ENCODE measurements at regions not wholly inside any gene's neighbourhood (a gene's known extent, or its start where the extent isn't known, plus 50 kb on each side); places are given as distances from the start of the nearest gene placed in this dataset.

DNA sequence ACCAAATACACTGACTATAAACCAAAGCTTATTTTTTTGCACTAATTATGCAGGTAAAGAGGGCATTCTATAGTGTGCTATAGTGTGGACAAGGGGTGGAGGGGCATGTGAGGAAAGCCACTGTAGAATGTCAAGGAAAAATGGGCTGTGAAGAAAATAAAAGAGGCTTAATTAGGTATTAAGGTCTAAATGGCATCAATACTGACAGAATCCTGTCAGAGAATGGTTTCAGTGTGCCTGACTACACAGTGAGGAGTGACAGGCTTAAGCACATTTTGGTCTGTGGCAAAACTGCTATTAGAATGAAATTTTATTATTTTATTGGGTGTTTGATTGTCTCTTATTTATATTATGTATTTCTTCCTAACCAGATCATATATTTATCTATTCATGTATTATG lies 787.6 kb upstream of the CELF4 start:
- H3K9me3 ChIP-seq = no peaks in the 10 kb centered on the region
- no peak for DNase-seq
- H3K4me3 ChIP-seq = no peak overlapping the region
- no peaks in the 10 kb centered on the region for H3K36me3 ChIP-seq
- intact Hi-C loops (cut with DNase I) = no loop called here
- H3K27ac ChIP-seq = no peak overlapping the region
- no peaks in the 10 kb centered on the region for H3K27me3 ChIP-seq
- no peak for ATAC-seq
- no peaks in the 10 kb centered on the region for H3K4me1 ChIP-seq
- TF ChIP-seq, protein P1, sequence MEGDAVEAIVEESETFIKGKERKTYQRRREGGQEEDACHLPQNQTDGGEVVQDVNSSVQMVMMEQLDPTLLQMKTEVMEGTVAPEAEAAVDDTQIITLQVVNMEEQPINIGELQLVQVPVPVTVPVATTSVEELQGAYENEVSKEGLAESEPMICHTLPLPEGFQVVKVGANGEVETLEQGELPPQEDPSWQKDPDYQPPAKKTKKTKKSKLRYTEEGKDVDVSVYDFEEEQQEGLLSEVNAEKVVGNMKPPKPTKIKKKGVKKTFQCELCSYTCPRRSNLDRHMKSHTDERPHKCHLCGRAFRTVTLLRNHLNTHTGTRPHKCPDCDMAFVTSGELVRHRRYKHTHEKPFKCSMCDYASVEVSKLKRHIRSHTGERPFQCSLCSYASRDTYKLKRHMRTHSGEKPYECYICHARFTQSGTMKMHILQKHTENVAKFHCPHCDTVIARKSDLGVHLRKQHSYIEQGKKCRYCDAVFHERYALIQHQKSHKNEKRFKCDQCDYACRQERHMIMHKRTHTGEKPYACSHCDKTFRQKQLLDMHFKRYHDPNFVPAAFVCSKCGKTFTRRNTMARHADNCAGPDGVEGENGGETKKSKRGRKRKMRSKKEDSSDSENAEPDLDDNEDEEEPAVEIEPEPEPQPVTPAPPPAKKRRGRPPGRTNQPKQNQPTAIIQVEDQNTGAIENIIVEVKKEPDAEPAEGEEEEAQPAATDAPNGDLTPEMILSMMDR (IDR thresholded peaks at IDR 0.05) = no peak
- no peak for TF ChIP-seq POLR2A (IDR thresholded peaks at IDR 0.05)

DNA sequence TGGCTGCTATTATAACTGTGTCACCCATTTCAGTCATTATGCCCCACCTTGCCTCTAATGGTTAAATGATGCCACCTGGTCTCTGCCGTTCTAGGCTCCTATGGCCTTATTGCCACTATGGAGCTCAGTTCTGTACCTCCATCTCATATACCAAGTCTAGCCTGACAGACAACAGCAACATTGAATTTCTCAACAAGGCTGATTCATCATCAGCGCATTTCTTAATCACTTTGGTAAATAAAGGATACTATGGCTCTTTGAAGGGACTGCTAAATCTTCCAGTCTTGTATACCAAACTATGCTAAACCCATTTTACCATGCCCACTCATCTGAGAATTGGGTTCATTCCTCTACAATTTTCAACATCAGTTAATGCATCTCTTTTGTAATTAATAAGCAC lies 784.5 kb upstream of the CELF4 start:
- WGBS, 4 donors = 92 to 96% (median 94%) methylated on average over 2 of the region's 2 CpGs
- no peak for ATAC-seq
- intact Hi-C loops (cut with DNase I) = no loop called here

DNA sequence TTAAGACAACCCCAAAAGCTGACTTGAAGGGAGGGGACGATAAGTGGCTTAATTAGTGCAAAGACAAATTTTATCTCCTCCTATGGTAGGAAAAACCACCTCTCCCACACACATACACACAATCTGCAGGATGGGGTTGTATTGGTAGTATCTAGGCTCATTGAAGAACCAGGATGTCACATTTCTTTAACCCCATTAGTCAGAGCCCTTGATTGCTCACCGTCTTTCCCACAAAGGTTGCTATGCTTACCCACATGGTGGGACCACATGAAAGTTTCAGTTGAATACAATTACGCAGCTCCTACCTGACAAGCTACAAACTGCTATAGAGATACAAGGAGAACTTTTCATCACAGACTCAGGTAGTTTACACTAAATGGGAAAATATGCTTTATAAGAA lies 765.0 kb upstream of the CELF4 start:
- no peak for ATAC-seq
- Histone ChIP-seq H3K27ac (no peak overlapping the region), H3K27me3 (no peaks in the 10 kb centered on the region), H3K36me3 (no peaks in the 10 kb centered on the region), H3K4me3 (no peak overlapping the region), H3K9me3 (no peaks in the 10 kb centered on the region), H3K4me1 (no peaks in the 10 kb centered on the region)
- no peak for DNase-seq
- intact Hi-C loops (cut with DNase I) = no loop called here
- no peak for TF ChIP-seq POLR2A (IDR thresholded peaks at IDR 0.05)
- TF ChIP-seq, protein P1 (IDR thresholded peaks at IDR 0.05) = no peak
- WGBS, 4 donors = 84 to 92% (median 86%) methylated on average over 3 of the region's 3 CpGs

More for the DNA sequence above, 784.5 kb upstream of the CELF4 start:
- Histone ChIP-seq H3K9me3 (peaks cover 0 to 5% (median 0%) of the 10 kb centered on the region in 12 donors), H3K4me1 (no peaks in the 10 kb centered on the region), H3K27ac (no peak overlapping the region), H3K36me3 (no peaks in the 10 kb centered on the region), H3K4me3 (no peak overlapping the region), H3K27me3 (no peaks in the 10 kb centered on the region)
- DNase-seq = no peak
- no peak for TF ChIP-seq POLR2A (IDR thresholded peaks at IDR 0.05)
- TF ChIP-seq, protein P1 (IDR thresholded peaks at IDR 0.05) = no peak

DNA sequence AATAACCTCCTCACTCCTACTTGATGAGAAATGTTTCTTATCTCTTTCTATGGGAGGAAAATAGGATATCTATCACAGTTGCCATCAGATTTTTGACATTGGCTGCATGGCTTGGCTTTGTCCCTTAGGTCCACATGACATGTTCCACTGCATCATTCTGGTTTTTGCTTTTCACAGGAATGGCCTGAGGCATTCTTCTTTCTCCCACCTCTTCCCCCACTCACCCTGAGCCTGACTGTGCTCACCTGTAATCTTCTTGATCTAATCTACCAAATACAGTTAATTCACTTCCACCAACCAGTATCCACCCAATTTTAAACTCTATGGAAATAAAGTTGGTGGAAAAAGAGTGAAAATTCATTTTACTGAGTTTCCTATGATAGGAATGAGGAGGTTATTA lies 763.5 kb upstream of the CELF4 start:
- H3K27me3 ChIP-seq = no peaks in the 10 kb centered on the region
- H3K4me3 ChIP-seq = no peak overlapping the region
- no peak for TF ChIP-seq POLR2A (IDR thresholded peaks at IDR 0.05)
- TF ChIP-seq, protein P1 (IDR thresholded peaks at IDR 0.05) = no peak
- ATAC-seq (no peak), DNase-seq (no peak)
- no peaks in the 10 kb centered on the region for H3K4me1 ChIP-seq
- H3K27ac ChIP-seq = no peak overlapping the region
- H3K36me3 ChIP-seq = no peaks in the 10 kb centered on the region
- intact Hi-C loops (cut with DNase I) = no loop called here
- peaks cover 0 to 3% (median 0%) of the 10 kb centered on the region in 12 donors for H3K9me3 ChIP-seq
